Neural cell (in vitro differentiated cells): ENCODE measurements at regions not wholly inside any gene's neighbourhood (a gene's known extent, or its start where the extent isn't known, plus 50 kb on each side); places are given as distances from the start of the nearest gene placed in this dataset.

Source experiments
- H2AFZ ChIP-seq: fragments of 200-600, 300-800 bp; sonication (generic), shearing (Covaris generic); 2 replicates; pipeline ENCODE4 v1.6.0; 2014; ENCODE audit warnings: low read depth, mild to moderate bottlenecking, antibody characterized with exemption, low read length, moderate library complexity
- H3F3A ChIP-seq: fragments of 200-600 bp; shearing (Covaris generic); 2 replicates; pipeline ENCODE4 v1.6.1; 2016; ENCODE audit warnings: mild to moderate bottlenecking, moderate library complexity, mixed read lengths, antibody characterized with exemption, low read length; ENCODE audit not compliant: insufficient read depth, poor library complexity, severe bottlenecking
- H3K27ac ChIP-seq: fragments of 200-600, 300-800 bp; sonication (generic), shearing (Covaris generic); 2 replicates; pipeline ENCODE4 v1.5.1; 2014; ENCODE audit warnings: mild to moderate bottlenecking, low read length, moderate library complexity
- H3K27me3 ChIP-seq: fragments of 300-800, 200-600 bp; sonication (generic), shearing (Covaris generic); 2 replicates; pipeline ENCODE4 v1.6.0; 2014; ENCODE audit warnings: mild to moderate bottlenecking, low read depth, low read length, moderate library complexity; ENCODE audit not compliant: insufficient read depth
- H3K36me3 ChIP-seq: fragments of 300-800, 200-600 bp; sonication (generic), shearing (Covaris generic); 2 replicates; pipeline ENCODE4 v1.5.1; 2014; ENCODE audit warnings: mild to moderate bottlenecking, antibody characterized with exemption, low read length, moderate library complexity; ENCODE audit not compliant: insufficient read depth
- H3K4me2 ChIP-seq: fragments of 300-800, 200-600 bp; sonication (generic), shearing (Covaris generic); 2 replicates; pipeline ENCODE4 v1.6.0; 2014; ENCODE audit warnings: mild to moderate bottlenecking, low read length
- H3K4me3 ChIP-seq: fragments of 300-800, 200-600 bp; sonication (generic), shearing (Covaris generic); 2 replicates; pipeline ENCODE4 v1.5.1; 2014; ENCODE audit warnings: mild to moderate bottlenecking, low read length, moderate library complexity
- H3K79me2 ChIP-seq: fragments of 200-600 bp; shearing (Covaris generic); replicated peaks from 2 replicates; pipeline ENCODE4 v1.6.0; 2014; ENCODE audit warnings: mild to moderate bottlenecking, low read length, moderate library complexity; ENCODE audit not compliant: insufficient read depth
- H3K9ac ChIP-seq: fragments of 300-800, 200-600 bp; sonication (generic), shearing (Covaris generic); 2 replicates; pipeline ENCODE4 v1.6.1; 2016; ENCODE audit warnings: mild to moderate bottlenecking, low read length, mixed read lengths
- H3K9me2 ChIP-seq: fragments of 200-600 bp; shearing (Covaris generic); 2 replicates; pipeline ENCODE4 v1.6.1; 2016; ENCODE audit warnings: mild to moderate bottlenecking, low read length, mixed read lengths; ENCODE audit not compliant: insufficient read depth
- H3K9me3 ChIP-seq: fragments of 200-600, 300-800 bp; sonication (generic), shearing (Covaris generic); 2 replicates; pipeline ENCODE4 v1.6.1; 2016; ENCODE audit warnings: mild to moderate bottlenecking, mixed run types, low read length, moderate library complexity, mixed read lengths
- H4K20me1 ChIP-seq: fragments of 200-600 bp; shearing (Covaris generic); 2 replicates; pipeline ENCODE4 v1.6.1; 2016; ENCODE audit warnings: mild to moderate bottlenecking, mixed run types; ENCODE audit not compliant: insufficient read depth
- EP300 ChIP-seq: fragments of 450-650 bp; conservative IDR thresholded peaks from 2 replicates; pipeline ENCODE4 v1.6.1; 2014; ENCODE audit warnings: antibody characterized with exemption, mild to moderate bottlenecking, moderate library complexity; ENCODE audit not compliant: poor library complexity, severe bottlenecking
- EZH2 ChIP-seq: fragments of 200-600, 300-800 bp; shearing (Covaris generic), sonication (generic); IDR thresholded peaks from 2 replicates; pipeline ENCODE4 v1.6.1; 2014; ENCODE audit warnings: antibody characterized with exemption, low read length, borderline replicate concordance, mild to moderate bottlenecking; ENCODE audit not compliant: insufficient read depth, poor library complexity, severe bottlenecking
- MXI1 ChIP-seq: fragments of 450-650 bp; conservative IDR thresholded peaks from 2 replicates; pipeline ENCODE4 v1.6.1; 2014; ENCODE audit warnings: antibody characterized with exemption, mild to moderate bottlenecking; ENCODE audit not compliant: poor library complexity, severe bottlenecking
- POLR2AphosphoS5 ChIP-seq: IDR thresholded peaks from 2 replicates; pipeline ENCODE4 v1.6.1; 2012
- RAD21 ChIP-seq: fragments of 450-650 bp; conservative IDR thresholded peaks from 2 replicates; pipeline ENCODE4 v1.6.1; 2014; ENCODE audit warnings: antibody characterized with exemption, mild to moderate bottlenecking, moderate library complexity
- SMC3 ChIP-seq: fragments of 450-650 bp; conservative IDR thresholded peaks from 2 replicates; pipeline ENCODE4 v1.6.1; 2014; ENCODE audit warnings: antibody characterized with exemption, mild to moderate bottlenecking, moderate library complexity; ENCODE audit not compliant: poor library complexity
- TAF1 ChIP-seq: IDR thresholded peaks from 2 replicates; pipeline ENCODE4 v1.6.1; 2012; ENCODE audit warnings: low read depth
- TF ChIP-seq, protein P1 (sequence below): fragments of 450-650 bp; IDR thresholded peaks from 2 replicates; pipeline ENCODE4 v1.5.1; 2014; ENCODE audit warnings: antibody characterized with exemption, mild to moderate bottlenecking, moderate library complexity; ENCODE audit not compliant: poor library complexity, severe bottlenecking
- TF ChIP-seq, protein P2 (sequence below): IDR thresholded peaks from 2 replicates; pipeline ENCODE4 v1.6.1; 2012; ENCODE audit warnings: borderline replicate concordance

GRCh38 chr2:238685713-238686112, 162.2 kb upstream of the TWIST2 start:
- TF ChIP-seq, protein P1, sequence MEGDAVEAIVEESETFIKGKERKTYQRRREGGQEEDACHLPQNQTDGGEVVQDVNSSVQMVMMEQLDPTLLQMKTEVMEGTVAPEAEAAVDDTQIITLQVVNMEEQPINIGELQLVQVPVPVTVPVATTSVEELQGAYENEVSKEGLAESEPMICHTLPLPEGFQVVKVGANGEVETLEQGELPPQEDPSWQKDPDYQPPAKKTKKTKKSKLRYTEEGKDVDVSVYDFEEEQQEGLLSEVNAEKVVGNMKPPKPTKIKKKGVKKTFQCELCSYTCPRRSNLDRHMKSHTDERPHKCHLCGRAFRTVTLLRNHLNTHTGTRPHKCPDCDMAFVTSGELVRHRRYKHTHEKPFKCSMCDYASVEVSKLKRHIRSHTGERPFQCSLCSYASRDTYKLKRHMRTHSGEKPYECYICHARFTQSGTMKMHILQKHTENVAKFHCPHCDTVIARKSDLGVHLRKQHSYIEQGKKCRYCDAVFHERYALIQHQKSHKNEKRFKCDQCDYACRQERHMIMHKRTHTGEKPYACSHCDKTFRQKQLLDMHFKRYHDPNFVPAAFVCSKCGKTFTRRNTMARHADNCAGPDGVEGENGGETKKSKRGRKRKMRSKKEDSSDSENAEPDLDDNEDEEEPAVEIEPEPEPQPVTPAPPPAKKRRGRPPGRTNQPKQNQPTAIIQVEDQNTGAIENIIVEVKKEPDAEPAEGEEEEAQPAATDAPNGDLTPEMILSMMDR: no peak
- TF ChIP-seq, protein P2, sequence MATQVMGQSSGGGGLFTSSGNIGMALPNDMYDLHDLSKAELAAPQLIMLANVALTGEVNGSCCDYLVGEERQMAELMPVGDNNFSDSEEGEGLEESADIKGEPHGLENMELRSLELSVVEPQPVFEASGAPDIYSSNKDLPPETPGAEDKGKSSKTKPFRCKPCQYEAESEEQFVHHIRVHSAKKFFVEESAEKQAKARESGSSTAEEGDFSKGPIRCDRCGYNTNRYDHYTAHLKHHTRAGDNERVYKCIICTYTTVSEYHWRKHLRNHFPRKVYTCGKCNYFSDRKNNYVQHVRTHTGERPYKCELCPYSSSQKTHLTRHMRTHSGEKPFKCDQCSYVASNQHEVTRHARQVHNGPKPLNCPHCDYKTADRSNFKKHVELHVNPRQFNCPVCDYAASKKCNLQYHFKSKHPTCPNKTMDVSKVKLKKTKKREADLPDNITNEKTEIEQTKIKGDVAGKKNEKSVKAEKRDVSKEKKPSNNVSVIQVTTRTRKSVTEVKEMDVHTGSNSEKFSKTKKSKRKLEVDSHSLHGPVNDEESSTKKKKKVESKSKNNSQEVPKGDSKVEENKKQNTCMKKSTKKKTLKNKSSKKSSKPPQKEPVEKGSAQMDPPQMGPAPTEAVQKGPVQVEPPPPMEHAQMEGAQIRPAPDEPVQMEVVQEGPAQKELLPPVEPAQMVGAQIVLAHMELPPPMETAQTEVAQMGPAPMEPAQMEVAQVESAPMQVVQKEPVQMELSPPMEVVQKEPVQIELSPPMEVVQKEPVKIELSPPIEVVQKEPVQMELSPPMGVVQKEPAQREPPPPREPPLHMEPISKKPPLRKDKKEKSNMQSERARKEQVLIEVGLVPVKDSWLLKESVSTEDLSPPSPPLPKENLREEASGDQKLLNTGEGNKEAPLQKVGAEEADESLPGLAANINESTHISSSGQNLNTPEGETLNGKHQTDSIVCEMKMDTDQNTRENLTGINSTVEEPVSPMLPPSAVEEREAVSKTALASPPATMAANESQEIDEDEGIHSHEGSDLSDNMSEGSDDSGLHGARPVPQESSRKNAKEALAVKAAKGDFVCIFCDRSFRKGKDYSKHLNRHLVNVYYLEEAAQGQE: no peak
- no peak for TF ChIP-seq RAD21
- no peak for TF ChIP-seq MXI1
- no peak for TF ChIP-seq EZH2
- no peak for TF ChIP-seq POLR2AphosphoS5
- no peak for TF ChIP-seq SMC3
- no peak overlapping the region for H3K27ac ChIP-seq
- no peaks in the 10 kb centered on the region for H3K79me2 ChIP-seq
- H3F3A ChIP-seq: no peaks in the 10 kb centered on the region
- H3K36me3 ChIP-seq: no peaks in the 10 kb centered on the region
- H3K27me3 ChIP-seq: no peaks in the 10 kb centered on the region
- H2AFZ ChIP-seq: no peak overlapping the region
- no peaks in the 10 kb centered on the region for H4K20me1 ChIP-seq
- H3K4me2 ChIP-seq: no peak overlapping the region
- no peak overlapping the region for H3K4me3 ChIP-seq
- H3K9me3 ChIP-seq: no peaks in the 10 kb centered on the region
- no peaks in the 10 kb centered on the region for H3K9me2 ChIP-seq
- H3K9ac ChIP-seq: no peak overlapping the region

- TF ChIP-seq TAF1 (no peak), SMC3 (no peak), RAD21 (no peak), EP300 (no peak), EZH2 (no peak), POLR2AphosphoS5 (no peak), MXI1 (no peak)
- TF ChIP-seq, protein P2: no peak
- TF ChIP-seq, protein P1: no peak
- H3K79me2 ChIP-seq: no peaks in the 10 kb centered on the region
- no peaks in the 10 kb centered on the region for H4K20me1 ChIP-seq
- H3K4me2 ChIP-seq: no peak overlapping the region
- no peaks in the 10 kb centered on the region for H3K9me3 ChIP-seq
- H3K27me3 ChIP-seq: no peaks in the 10 kb centered on the region
- no peaks in the 10 kb centered on the region for H3F3A ChIP-seq
- no peak overlapping the region for H3K9ac ChIP-seq
- H3K36me3 ChIP-seq: no peaks in the 10 kb centered on the region
- H2AFZ ChIP-seq: no peak overlapping the region
- H3K4me3 ChIP-seq: no peak overlapping the region
- H3K27ac ChIP-seq: no peak overlapping the region
- H3K9me2 ChIP-seq: no peaks in the 10 kb centered on the region
Observed at GRCh38 chr2:238686223-238686622, 161.7 kb upstream of the TWIST2 start.
